Hepatocyte (in vitro differentiated cells): ENCODE measurements at regions not wholly inside any gene's neighbourhood (a gene's known extent, or its start where the extent isn't known, plus 50 kb on each side); places are given as distances from the start of the nearest gene placed in this dataset.

Source experiments
- EZH2 ChIP-seq: fragments of 200-600 bp; sonication (generic); IDR thresholded peaks from 2 replicates; pipeline ENCODE4 v1.6.1; 2016; ENCODE audit warnings: antibody characterized with exemption, mild to moderate bottlenecking, borderline replicate concordance
- TF ChIP-seq, protein P1 (sequence below): fragments of 200-600 bp; sonication (generic); IDR thresholded peaks from 2 replicates; pipeline ENCODE4 v1.5.1; 2016; ENCODE audit warnings: antibody characterized with exemption, mild to moderate bottlenecking; ENCODE audit not compliant: poor library complexity

DNA sequence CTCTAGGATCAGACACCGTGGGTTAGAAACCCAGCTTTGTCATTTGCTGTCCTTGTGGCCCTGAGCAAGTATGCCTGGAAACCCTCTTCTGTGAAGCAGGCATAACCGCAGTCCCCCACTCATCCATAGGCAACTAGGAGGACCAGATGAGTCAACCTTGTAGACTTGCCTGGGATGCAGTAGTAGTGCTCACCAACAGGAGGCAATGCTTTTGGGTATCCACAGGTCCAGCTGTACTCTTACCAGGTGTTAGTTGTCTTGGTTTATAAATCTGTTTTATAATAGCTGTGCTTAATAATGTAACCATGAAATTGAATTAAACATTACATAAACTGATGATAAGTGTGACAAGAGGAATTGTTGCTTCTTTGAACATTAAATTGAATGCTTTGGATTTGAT, 389.3 kb downstream of the IL20RB start:
- TF ChIP-seq, protein P1, sequence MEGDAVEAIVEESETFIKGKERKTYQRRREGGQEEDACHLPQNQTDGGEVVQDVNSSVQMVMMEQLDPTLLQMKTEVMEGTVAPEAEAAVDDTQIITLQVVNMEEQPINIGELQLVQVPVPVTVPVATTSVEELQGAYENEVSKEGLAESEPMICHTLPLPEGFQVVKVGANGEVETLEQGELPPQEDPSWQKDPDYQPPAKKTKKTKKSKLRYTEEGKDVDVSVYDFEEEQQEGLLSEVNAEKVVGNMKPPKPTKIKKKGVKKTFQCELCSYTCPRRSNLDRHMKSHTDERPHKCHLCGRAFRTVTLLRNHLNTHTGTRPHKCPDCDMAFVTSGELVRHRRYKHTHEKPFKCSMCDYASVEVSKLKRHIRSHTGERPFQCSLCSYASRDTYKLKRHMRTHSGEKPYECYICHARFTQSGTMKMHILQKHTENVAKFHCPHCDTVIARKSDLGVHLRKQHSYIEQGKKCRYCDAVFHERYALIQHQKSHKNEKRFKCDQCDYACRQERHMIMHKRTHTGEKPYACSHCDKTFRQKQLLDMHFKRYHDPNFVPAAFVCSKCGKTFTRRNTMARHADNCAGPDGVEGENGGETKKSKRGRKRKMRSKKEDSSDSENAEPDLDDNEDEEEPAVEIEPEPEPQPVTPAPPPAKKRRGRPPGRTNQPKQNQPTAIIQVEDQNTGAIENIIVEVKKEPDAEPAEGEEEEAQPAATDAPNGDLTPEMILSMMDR, result no peak
- no peak for TF ChIP-seq EZH2
